HG03565 (cell line): ENCODE measurements at regions not wholly inside any gene's neighbourhood (a gene's known extent, or its start where the extent isn't known, plus 50 kb on each side); places are given as distances from the start of the nearest gene placed in this dataset.

Experiments
- ATAC-seq: cut with Tn5 transposase; IDR thresholded peaks from one replicate; pipeline ENCODE4 v1.9.1; 2021; ENCODE audit warnings: mild to moderate bottlenecking, moderate library complexity; ENCODE audit not compliant: unreplicated experiment

DNA sequence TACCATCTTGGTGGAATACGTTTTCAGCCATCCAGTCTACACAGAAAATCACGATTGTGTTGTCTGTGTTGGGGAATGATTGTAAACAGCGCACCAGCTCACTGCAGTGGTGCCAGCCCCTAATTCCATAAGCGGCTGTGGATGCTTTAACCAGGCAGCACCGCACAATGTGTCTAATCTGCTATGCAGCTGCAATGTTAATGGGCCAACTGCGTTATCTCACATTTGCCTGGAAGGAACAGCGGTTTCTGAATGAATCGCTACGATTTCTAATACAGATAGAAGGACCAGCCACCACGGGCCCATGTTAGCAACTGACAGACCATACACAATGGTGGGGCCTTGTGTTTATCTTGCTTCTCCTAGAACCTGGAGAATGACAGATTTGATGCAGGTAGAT lies 384.5 kb upstream of the KIRREL3 start:
- ATAC-seq = no peak

DNA sequence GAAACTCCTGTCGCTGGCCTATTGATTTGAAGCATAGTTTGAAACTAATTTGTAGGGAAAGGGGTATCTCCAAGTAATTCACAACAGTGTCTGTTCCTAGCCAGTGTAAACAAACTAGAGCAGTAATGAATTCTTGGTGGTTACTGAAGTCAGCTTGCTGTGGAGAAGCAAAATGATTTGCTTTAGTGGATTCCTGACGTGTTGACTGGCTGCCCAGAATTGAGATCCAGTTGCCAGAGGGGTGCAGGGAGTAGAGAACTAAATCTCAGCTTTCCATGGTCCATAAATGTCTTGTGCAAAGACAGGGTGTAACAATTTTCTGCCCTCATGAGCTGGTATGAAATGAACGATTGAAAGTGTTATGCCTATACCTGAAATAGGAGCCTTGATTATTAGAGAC lies 382.5 kb upstream of the KIRREL3 start:
- no peak for ATAC-seq

DNA sequence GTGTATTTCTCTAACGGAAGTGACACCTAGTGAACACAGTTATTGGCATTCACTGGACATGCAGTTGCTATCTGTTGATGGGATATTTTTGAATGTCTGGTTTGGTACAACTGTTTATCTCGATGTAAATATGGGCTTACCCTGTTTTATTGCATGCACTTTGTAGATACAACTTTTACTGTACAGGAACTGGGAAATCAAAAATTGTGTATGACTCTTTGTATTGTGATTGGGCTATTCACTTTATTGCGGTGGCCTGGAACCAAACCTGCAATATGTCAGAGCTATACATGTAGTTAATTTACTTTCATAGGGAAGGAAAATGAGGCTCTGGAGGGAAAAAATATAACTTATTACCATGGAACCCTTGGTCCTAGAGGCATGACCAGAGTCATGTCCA lies 380.7 kb upstream of the KIRREL3 start:
- ATAC-seq = no peak

DNA sequence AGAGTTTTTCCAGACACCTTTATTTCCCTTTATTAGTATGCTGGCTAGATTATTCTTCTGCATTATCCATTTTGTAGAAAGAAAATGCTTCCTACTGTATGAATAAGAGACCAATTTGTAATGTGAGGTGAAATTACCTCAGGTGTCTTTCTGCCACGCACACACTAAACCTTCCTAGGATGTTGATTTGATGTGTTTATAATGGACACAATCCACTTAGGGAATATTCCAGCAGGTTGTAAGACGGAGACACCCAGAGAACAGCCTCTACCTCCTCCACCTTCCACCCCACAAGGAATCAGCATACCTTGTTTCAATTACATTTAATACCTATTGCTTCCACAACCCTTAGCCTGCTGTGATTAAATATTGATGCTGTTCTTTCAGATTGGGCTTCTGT lies 379.1 kb upstream of the KIRREL3 start:
- no peak for ATAC-seq

DNA sequence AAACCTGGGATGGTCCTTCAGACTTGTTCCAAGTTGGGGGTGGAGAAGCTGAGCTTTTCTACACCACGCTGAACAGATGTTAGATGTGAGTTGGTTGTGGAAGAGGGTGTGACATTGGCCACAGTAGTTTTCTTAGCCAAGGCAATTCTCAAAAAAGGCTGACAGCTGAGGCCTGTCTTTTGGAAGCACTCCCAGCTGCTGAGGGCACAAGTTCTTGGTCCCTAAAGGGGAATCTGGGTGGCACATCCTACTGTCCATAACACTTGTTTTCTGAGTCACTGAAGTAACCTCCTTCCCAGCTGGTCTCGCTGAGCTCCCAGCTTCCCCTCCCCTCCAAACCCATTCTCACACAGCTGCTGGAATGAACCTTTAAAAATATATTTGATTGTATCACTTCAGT lies 375.7 kb upstream of the KIRREL3 start:
- ATAC-seq = no peak

DNA sequence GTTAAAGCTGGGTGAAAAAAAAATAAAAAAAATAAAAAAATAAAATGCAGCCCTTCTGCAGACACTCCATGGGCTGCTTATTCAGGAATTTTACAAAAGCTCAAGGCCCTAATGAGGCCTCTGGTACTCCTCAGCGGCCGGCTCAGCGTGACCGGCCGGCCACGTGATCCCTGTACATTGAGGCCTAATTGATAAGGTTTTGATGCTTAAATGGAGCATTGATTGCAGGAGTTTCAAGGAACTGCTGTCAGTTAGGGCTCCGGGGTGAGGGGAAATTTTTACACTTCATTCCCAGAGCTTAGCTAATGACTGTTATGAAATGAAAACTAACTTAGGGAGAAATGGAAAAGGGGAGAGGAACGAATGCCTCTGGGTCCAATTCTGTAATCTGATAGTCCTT lies 368.8 kb upstream of the KIRREL3 start:
- no peak for ATAC-seq

DNA sequence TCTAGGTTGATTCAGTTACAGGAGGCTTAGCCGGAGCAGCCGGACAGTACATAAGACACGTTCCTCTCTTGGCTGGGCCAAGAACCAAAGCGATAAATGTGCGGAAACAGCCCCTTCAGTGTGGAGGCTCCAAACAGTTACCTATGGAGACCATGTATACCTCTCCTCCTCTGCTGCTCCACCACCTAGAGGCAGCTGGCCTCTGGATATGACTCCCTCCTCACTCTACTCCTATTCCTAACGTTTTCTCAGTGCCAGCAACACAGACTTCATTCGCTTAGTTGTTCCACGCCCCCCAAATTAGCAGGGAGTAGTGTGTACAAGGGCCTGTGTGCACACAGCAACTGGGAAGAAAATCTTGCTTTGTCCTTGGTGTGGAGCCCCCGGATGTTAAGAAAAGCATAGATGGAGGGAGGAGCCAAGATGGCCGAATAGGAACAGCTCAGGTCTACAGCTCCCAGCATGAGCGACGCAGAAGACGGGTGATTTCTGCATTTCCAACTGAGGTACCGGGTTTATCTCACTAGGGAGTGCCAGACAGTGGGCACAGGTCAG lies 362.3 kb upstream of the KIRREL3 start:
- ATAC-seq = no peak

DNA sequence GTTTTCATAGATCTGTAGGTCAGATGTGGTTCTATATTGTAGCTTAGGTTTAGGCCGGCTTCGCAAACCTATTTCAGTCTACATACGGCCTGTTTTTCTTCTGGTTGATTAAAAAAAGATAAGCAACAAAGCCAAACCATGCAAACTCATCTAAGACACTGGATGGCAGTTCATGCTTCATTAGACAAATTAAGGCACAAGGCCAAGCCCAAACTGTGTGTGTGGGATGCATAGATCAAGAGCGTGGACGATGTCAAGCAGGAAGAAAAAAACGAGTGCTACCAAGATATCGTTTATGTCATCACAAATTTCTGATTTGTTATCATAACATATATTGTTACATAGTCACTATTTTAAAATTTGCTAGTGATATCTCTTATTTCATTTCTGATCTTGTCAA lies 357.6 kb upstream of the KIRREL3 start:
- ATAC-seq = no peak

DNA sequence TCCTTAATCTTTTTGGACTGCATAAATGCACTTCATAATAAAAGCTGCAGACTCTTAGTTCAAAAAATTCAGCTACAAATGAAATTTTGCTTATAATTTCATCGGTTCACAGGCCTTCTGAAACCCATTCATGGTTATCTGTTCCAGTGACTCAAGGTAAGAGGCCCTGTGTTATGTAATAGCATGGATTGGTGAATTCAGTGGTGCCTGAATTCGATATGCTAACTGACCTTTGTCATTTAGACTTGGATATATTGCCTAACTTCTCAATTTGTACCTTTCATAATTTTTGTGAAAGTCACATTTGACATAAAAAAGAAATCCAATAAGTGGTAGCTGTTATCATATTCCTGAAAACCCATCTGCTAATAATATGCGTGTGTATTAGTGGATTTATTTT lies 349.9 kb upstream of the KIRREL3 start:
- no peak for ATAC-seq

DNA sequence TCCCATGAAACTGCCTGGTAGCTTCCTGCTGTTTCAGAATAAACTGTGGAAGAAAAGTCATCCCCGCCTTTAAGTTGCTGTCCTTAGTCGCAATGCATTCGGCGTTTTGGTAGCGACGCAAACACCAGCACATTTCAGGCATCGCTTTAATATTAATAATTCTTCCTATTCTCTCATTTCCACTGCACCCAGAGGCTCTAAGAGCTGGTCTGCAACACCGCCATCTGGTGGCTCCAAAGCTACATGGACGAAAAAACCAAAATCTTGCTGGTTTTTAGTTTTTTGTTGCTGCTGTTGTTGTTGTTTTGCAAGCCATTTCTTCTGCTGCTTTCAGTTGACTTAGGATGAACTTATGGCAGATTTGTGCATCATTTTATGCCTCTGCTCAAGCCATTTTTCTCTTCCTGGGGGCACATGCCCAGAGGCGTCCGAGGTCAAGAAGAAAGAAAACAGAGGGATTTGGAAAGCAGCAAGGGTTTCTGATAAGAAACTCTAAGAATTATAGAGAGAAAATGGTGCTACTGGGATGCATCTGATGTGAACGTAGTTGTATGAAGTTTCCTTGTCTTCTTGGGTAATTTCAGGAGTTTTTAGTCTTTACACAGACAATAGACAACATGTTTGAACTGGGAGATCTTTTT lies 345.4 kb upstream of the KIRREL3 start:
- no peak for ATAC-seq

DNA sequence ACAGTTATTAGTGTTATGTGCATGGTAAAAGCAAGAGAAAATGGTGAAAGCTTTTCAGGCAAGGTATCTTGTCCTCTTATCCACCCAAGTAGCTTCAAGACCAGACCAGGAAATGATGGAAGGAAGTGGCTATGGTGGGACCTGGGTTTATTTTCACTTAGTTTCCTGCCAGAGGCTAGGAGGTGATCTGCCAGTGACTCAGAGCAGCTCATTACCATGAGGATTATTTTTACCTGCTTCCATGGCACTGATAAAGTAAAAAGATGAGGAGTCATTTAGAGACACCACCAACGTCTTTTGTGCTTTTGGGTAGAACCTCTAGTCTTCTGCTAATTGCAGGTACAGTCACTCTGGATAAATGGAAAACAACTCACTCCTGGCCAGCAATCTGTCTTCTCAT lies 339.9 kb upstream of the KIRREL3 start:
- ATAC-seq = no peak

DNA sequence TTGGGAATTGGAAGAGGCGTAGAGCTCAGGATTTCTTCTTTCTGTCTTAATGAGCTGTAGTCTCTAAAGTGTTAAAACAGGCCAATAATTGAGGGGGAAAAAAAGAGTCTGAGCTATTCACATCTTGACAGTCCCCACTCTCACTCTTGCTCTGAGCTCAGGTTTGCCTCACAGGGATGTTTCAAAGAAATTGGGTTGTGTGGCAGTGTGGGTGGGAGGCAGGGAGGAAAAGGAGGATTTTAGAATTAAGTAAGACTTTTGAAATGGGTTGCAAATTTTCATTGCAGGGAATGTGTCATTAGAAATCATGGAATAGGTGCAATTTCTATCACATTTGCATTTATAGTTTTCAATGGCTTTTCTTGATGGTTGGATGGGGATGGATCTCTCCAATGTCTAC lies 338.8 kb upstream of the KIRREL3 start:
- ATAC-seq = no peak

DNA sequence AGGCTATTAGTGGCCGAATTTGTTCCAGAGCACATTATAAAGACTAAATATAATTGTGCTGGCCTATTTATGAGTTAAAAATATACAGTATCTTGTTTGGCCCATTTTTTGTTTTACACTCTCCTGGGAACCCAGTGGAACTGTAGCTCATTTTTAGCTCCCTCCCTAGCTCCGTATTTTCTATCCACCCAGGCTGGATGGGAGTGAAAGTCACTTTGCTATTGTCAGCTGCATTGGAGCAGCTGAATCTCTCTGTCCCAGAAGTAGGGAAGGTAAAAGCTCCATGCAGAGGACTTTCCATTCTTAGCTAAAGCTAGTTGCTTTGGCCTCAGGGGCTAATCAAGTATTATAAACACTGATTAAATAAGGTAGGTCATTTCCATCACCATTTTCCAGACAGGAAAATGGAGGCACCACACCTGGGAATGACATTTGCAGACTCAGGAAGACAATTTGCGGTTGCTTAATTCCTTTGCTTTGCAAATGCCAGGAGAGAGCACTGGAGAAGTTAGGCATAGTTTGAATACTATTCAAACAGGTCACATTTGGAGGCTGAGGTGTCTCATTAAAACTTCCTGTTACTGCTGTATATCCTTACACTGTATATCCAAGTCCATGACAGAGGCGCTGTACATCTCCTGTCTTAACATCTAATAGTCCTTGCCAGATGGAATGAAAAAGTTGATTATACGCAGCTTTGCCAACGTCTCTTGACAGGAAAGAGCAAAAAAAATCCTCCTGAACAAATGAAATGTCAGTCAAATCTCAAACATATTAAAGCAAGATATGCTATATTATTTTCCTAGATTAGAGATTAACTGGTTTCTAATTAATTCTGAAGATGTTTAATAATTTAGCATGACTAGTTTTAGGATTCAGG lies 338.1 kb upstream of the KIRREL3 start:
- no peak for ATAC-seq

DNA sequence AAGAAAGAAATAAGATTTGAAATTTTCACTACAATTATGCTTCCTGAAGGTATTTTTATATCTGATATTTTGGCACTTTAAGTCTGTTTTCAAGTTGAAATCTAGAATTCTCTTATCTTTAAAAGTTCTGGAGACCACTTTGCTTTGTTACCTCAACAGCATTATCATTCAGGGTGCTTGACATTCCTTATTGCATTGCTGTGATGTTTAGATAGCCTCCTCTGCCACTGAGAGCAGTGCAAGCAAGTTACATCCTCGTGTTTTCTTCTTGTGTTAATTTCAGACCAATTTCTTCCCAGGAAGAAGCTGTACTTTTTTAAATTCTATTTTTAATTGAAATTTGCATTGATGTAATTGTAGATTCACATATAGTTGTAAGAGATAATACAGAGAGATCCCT lies 333.9 kb upstream of the KIRREL3 start:
- no peak for ATAC-seq

DNA sequence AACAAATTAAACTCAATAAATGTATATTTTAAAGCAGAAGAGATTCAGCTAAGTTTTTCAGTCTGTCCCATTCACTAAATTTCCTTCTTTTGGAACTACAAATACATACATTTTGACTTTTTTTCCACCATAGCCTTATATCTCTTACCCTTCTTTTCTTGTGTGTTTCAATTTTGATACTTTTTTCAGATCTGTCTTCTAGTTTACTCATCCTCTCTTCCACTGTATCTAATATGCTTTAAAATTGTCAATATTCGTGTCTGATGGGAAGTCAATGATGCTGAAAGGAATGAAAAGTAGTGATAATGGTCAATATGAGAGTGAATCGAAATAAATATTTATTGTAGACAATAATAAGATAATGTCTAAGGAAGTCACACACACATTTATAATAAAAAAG lies 332.3 kb upstream of the KIRREL3 start:
- ATAC-seq = no peak

DNA sequence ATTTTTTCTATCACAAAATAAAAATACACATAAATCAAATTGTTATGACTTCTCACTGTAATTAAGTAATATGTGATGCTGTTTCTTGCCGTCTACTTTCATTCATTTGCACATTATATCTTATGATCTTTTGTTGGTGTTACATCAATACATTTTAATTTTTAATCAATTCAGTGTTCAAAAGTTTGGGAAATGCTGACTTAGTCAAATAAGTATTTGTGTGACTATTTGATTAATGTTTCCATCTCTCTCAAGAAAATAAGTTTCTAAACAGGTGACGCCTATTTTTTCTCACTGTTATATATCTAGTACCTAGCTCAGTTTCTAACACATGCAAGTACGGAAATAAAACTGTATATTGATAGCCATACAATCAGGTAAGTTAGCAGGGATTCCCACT lies 329.5 kb upstream of the KIRREL3 start:
- ATAC-seq = no peak

DNA sequence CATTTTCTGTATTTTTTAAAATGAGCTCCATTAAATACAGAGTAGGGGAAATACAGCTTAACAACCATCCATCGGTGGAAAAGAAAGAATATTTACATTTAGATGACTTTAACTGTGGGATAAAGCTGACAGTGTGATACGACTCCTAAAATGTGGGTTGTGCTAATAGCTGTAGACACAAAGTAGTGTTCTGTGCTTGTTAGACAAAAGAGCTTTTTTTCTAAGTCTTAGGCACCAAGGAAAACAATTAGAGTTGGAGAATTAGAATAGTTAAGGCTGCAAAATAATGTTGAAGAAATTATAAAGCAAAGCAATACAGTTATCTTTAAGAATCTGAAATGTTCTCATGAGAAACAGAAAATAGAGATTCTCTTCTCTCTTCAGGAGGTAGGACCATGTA lies 307.7 kb upstream of the KIRREL3 start:
- ATAC-seq = no peak

DNA sequence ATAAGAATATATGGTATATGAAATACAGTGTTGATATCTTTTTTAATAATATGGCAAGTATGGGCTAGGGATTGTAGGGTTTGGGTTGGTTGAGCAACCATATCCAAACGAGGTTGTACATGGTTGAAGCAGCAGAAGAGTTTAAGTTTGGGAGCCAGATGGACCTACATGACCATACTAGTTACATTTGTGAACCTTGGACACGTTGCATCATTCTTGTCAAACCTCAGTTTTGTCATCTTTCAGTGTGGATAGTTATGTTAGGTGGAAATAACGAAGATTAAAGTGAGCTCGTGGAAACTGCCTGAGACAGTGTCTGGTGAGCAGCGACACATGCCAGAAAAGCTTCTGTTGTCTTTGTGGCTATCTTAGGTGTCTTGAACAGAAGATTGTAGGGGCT lies 307.1 kb upstream of the KIRREL3 start:
- ATAC-seq = no peak

DNA sequence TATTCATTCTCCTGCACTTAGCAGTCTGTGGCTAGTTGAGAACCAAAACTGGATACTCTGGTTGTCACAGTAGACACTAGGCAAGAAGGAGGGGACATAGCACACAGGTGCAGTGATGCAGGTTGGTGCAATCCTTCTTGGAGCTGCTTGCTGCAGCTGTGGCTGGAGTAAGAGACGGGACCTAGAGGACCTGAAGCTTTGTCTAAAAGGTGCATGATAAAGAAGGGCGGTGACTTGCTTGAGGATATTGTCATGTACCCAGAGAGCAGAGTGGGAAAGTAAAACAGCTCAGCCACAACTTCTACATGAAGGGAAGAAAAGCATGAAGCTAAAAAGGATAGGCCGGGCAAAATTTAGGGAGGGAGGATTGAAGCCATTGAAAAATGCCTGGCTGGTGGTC lies 304.1 kb upstream of the KIRREL3 start:
- no peak for ATAC-seq

DNA sequence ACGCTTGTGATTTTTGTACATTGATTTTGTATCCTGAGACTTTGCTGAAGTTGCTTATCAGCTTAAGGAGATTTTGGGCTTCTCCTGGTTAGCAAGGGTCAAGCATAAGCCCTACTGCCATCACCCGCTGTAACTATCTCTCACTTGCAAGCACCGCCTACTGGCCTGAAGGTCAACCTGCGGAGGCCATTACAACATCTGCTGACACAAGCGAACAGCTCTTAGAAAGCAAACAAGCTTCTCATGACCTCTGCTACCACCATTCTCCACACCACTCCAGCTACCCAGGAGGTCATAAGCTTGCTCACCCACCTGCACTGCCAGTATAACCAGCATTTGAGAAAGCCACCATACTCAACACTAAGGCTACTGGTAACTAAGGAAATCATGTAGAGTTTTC lies 288.4 kb upstream of the KIRREL3 start:
- ATAC-seq = no peak

DNA sequence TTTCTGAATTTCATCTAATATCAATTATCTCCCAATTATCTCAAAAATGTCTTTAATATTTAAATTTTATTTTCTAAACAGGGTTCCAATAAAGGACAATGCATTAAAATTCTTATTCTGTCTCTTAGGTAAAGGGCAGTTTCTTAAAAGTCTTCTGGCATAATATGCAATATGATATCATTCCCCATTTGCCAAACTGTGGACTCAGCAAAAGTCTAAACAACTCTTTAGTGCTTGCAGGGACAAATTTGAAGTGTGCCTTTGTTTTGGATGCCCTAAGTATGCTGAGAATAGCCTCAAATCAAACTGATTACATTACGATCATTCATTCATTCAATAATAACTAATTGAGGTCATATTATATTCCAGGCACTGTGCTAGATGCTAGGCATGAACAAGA lies 281.0 kb upstream of the KIRREL3 start:
- no peak for ATAC-seq

DNA sequence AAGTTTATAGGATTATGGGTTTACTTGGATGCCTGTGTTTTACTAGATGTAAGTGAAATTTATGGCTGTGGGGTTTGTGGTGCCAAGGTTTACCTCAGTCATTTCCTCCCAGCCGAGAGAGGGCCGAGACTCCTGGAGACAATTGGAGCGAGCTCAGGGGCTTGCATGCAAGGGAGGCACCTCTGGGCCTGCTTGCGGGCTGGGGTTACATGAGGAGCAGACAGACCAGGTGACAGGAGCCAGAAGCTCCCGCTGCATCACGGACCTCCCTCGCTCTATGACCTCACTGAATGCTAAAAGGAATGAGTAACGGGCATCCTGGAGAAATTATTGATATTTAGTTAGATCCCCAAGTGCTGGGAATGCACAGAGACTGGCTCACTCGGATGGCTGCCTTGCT lies 275.2 kb upstream of the KIRREL3 start:
- ATAC-seq = no peak

DNA sequence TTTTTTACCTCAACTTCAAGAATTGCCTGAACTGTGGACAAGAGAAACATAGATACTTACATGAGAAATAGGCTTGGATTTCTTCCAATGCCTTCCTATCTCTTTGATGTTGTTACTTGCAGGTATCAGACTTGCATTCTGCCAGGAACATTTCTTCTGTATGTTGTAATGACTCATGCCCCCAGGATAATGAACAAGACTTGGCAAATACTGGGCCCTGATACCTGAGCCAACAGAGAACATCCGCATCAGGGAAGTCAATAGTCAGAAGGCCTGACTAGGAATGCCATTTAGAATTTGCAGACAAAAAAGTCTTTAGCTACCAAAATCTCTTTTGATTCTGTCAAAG lies 273.7 kb upstream of the KIRREL3 start:
- ATAC-seq = no peak
